K562 (cell line): ENCODE measurements at regions not wholly inside any gene's neighbourhood (a gene's known extent, or its start where the extent isn't known, plus 50 kb on each side); places are given as distances from the start of the nearest gene placed in this dataset.

Experiments
- ATAC-seq: fragments of 200-7000 bp; cut with Tn5 transposase; 3 replicates; pipeline ENCODE4 v1.9.1; 2020; ENCODE audit warnings: moderate library complexity
- BruUV-seq: library from RNA; stranded (reverse); fragments of 400-500 nt; replicated peaks from 2 replicates; lab custom pipeline; 2021; lab: Mats Ljungman, UMichigan
- CTCF ChIA-PET: fragments of 300-600 bp; formaldehyde crosslinking; extraction: SDS; loops from one replicate; lab custom pipeline; 2021; ENCODE audit warnings: low intra/inter-chr PET ratio; lab: Yijun Ruan, JAX
- POLR2A ChIA-PET: fragments of 300-600, 350-650 bp; sonication (Branson Sonifier 250); formaldehyde crosslinking; extraction: SDS; loops from one replicate; lab custom pipeline; 2021; ENCODE audit warnings: antibody characterized with exemption, inconsistent platforms; lab: Yijun Ruan, JAX
- DNase-seq, 4 experiments: peaks; one replicate each; pipeline versions ENCODE4 v3.0.0 to v3.0.0-alpha.2; 2011 to 2018; ENCODE audit warnings: low spot score in 3 of 4, mixed read lengths in 3 of 4; ENCODE audit errors: extremely low read depth in 1 of 4
- FAIRE-seq: peaks from 2 replicates; lab custom pipeline; 2011; peaks lifted over from hg19 to GRCh38; lab: Jason Lieb, UNC
- H2AFZ ChIP-seq: 2 replicates; pipeline ENCODE4 v1.6.0; 2011; ENCODE audit warnings: low read depth, low read length, control low read depth, inconsistent platforms
- H3K27ac ChIP-seq: fragments of 200-600 bp; 3 replicates; pipeline ENCODE4 v1.8.0; 2011; ENCODE audit warnings: low read depth, mild to moderate bottlenecking, control low read depth, inconsistent platforms, low read length, moderate library complexity, mixed read lengths; ENCODE audit errors: extremely low read depth
- H3K27me3 ChIP-seq, 2 experiments: fragments of 300-600 bp in 1 of 2; 2 replicates in 1 of 2; 3 replicates in 1 of 2; pipeline versions ENCODE4 v1.6.0 to v1.8.0; 2011; ENCODE audit warnings: inconsistent platforms in 2 of 2, low read length in 2 of 2, mild to moderate bottlenecking in 1 of 2, mixed read lengths in 1 of 2, moderate library complexity in 1 of 2; ENCODE audit not compliant: control insufficient read depth in 2 of 2, insufficient read depth in 2 of 2
- H3K36me3 ChIP-seq: fragments of 300-600 bp; 3 replicates; pipeline ENCODE4 v1.8.0; 2011; ENCODE audit warnings: mild to moderate bottlenecking, low read length, inconsistent platforms; ENCODE audit not compliant: control insufficient read depth, insufficient read depth
- H3K4me1 ChIP-seq, 2 experiments: fragments of 200-600 bp in 1 of 2; replicated peaks in 1 of 2; 2 replicates in 1 of 2; 3 replicates in 1 of 2; pipeline versions ENCODE4 v1.5.1 to v1.8.0; 2011; ENCODE audit warnings: inconsistent platforms in 2 of 2, low read length in 2 of 2, mild to moderate bottlenecking in 1 of 2, mixed read lengths in 1 of 2, moderate library complexity in 1 of 2; ENCODE audit not compliant: control insufficient read depth in 2 of 2, insufficient read depth in 2 of 2
- H3K4me2 ChIP-seq: 2 replicates; pipeline ENCODE4 v1.6.1; 2011; ENCODE audit warnings: low read length, control low read depth, inconsistent platforms, mixed read lengths; ENCODE audit not compliant: insufficient read depth
- H3K4me3 ChIP-seq: fragments of 200-600 bp; sonication (generic), shearing (Covaris generic); 2 replicates; pipeline ENCODE4 v1.5.1; 2016; ENCODE audit warnings: control low read depth, inconsistent platforms
- H3K79me2 ChIP-seq: fragments of 200-600 bp; 3 replicates; pipeline ENCODE4 v1.8.0; 2011; ENCODE audit warnings: low read length, inconsistent platforms; ENCODE audit not compliant: control insufficient read depth, insufficient read depth
- H3K9ac ChIP-seq, 2 experiments: 2 replicates each; pipeline versions ENCODE4 v1.6.0 to v1.6.1; 2011; ENCODE audit warnings: low read depth in 2 of 2, low read length in 2 of 2, control low read depth in 1 of 2, inconsistent platforms in 1 of 2, mild to moderate bottlenecking in 1 of 2, mixed read lengths in 1 of 2; ENCODE audit not compliant: insufficient read depth in 1 of 2
- H3K9me1 ChIP-seq: one replicate; pipeline ENCODE4 v1.6.0; 2011; ENCODE audit warnings: inconsistent platforms, mild to moderate bottlenecking, low read length, moderate library complexity; ENCODE audit not compliant: control insufficient read depth, insufficient read depth
- H3K9me3 ChIP-seq: replicated peaks from 2 replicates; pipeline ENCODE4 v1.5.1; 2011; ENCODE audit warnings: low read depth, low read length, inconsistent platforms; ENCODE audit not compliant: control insufficient read depth, insufficient read depth
- H4K20me1 ChIP-seq: replicated peaks from 2 replicates; pipeline ENCODE4 v1.6.1; 2011; ENCODE audit warnings: low read length, inconsistent platforms, mixed read lengths; ENCODE audit not compliant: control insufficient read depth, insufficient read depth
- ATF1 ChIP-seq, 2 experiments: fragments of 450-650 bp in 1 of 2; IDR thresholded peaks; 2 replicates each; pipeline ENCODE4 v1.6.1; 2016; ENCODE audit warnings: missing compliant biosample characterization in 1 of 2, missing genetic modification characterization in 1 of 2
- CC2D1A ChIP-seq: fragments of 450-650 bp; IDR thresholded peaks from 2 replicates; pipeline ENCODE4 v1.6.1; 2017; ENCODE audit warnings: mild to moderate bottlenecking
- COPS2 ChIP-seq: fragments of 450-650 bp; conservative IDR thresholded peaks from 2 replicates; pipeline ENCODE4 v1.6.1; 2016; ENCODE audit warnings: mild to moderate bottlenecking, moderate library complexity
- CUX1 ChIP-seq: fragments of 200-800 bp; sonication (Bioruptor generic); IDR thresholded peaks from 2 replicates; pipeline ENCODE4 v1.6.1; 2016; ENCODE audit warnings: missing genetic modification characterization, missing compliant biosample characterization
- ETV5 ChIP-seq: sonication (generic); formaldehyde crosslinking; IDR thresholded peaks from 2 replicates; pipeline ENCODE4 v1.4.0; 2020; ENCODE audit warnings: low read depth, mild to moderate bottlenecking, missing genetic modification reagents
- HDAC2 ChIP-seq: fragments of 450-650 bp; IDR thresholded peaks from 2 replicates; pipeline ENCODE4 v1.6.1; 2016; ENCODE audit warnings: mild to moderate bottlenecking
- HES1 ChIP-seq: fragments of 450-650 bp; IDR thresholded peaks from 2 replicates; pipeline ENCODE4 v1.6.1; 2016; ENCODE audit warnings: low read depth, mild to moderate bottlenecking, moderate library complexity
- MEIS2 ChIP-seq: fragments of 450-650 bp; IDR thresholded peaks from 2 replicates; pipeline ENCODE4 v1.6.1; 2014; ENCODE audit warnings: mild to moderate bottlenecking; ENCODE audit not compliant: partially characterized antibody
- NFRKB ChIP-seq: fragments of 450-650 bp; IDR thresholded peaks from 2 replicates; pipeline ENCODE4 v1.6.1; 2016; ENCODE audit warnings: low read depth
- RBM22 ChIP-seq: fragments of 200-400 bp; formaldehyde crosslinking; IDR thresholded peaks from 2 replicates; pipeline ENCODE4 v1.6.1; 2018; ENCODE audit warnings: low read length, low read depth; ENCODE audit not compliant: poor library complexity, severe bottlenecking
- SIX5 ChIP-seq, 2 experiments: IDR thresholded peaks; 2 replicates each; pipeline ENCODE4 v1.6.1; 2011; ENCODE audit warnings: low read length in 2 of 2, borderline replicate concordance in 1 of 2, low read depth in 1 of 2, mild to moderate bottlenecking in 1 of 2, moderate library complexity in 1 of 2; ENCODE audit not compliant: insufficient read depth in 1 of 2
- ZNF121 ChIP-seq: sonication (generic); formaldehyde crosslinking; conservative IDR thresholded peaks from 2 replicates; pipeline ENCODE4 v1.8.0; 2022; ENCODE audit warnings: missing genetic modification reagents
- ZNF165 ChIP-seq: fragments of 250-450 bp; sonication (Bioruptor Pico); IDR thresholded peaks from 2 replicates; pipeline ENCODE4 v1.4.0; 2020; ENCODE audit warnings: borderline replicate concordance
- ZNF184 ChIP-seq: sonication (generic); formaldehyde crosslinking; IDR thresholded peaks from 2 replicates; pipeline ENCODE4 v1.5.0; 2020; ENCODE audit warnings: missing genetic modification reagents
- ZNF511 ChIP-seq: sonication (generic); formaldehyde crosslinking; IDR thresholded peaks from 2 replicates; pipeline ENCODE4 v1.8.0; 2022; ENCODE audit warnings: mild to moderate bottlenecking, missing genetic modification reagents
- WGBS: fragments of 100-300 bp; shearing (Covaris generic); methylation state at CpG from one replicate; pipeline ENCODE4 v1.1.6; 2016; ENCODE audit warnings: low coverage, mixed read lengths; ENCODE audit not compliant: insufficient coverage; ENCODE audit errors: missing lambda C conversion rate; 5-methylcytosine and 5-hydroxymethylcytosine counted together
- in situ Hi-C: fragments of 300-500 bp; cut with MboI; formaldehyde crosslinking; loops from 4 replicates; pipeline ENCODE4 v1.15.0; 2018; ENCODE audit warnings: inconsistent platforms, mixed read lengths
- intact Hi-C: fragments of 100-400 bp; cut with micrococcal nuclease; formaldehyde crosslinking; loops from 2 replicates; pipeline ENCODE4 v1.14.2; 2022

- no peak for TF ChIP-seq HDAC2
- no peak for TF ChIP-seq ZNF165 (CRISPR knock-in tag)
- TF ChIP-seq ETV5: no peak
- no peak for TF ChIP-seq ATF1 (CRISPR knock-in tag; IDR thresholded peaks at IDR 0.05)
- no peak for TF ChIP-seq ATF1 (tag; IDR thresholded peaks at IDR 0.05)
- no peak for TF ChIP-seq COPS2
- no peak for TF ChIP-seq ZNF184 (CRISPR knock-in tag)
- TF ChIP-seq CUX1 (CRISPR knock-in tag): no peak
- no peak for TF ChIP-seq ZNF511 (CRISPR knock-in tag)
- TF ChIP-seq MEIS2: no peak
- no peak for TF ChIP-seq SIX5 (IDR thresholded peaks at IDR 0.05; ENCODE audit: borderline replicate concordance in 1 of 2, insufficient read depth in 1 of 2, low read depth in 1 of 2, low read length in 2 of 2)
- TF ChIP-seq NFRKB: no peak
- TF ChIP-seq HES1: no peak
- TF ChIP-seq RBM22: no peak
- no peak for TF ChIP-seq CC2D1A
- TF ChIP-seq ZNF121 (CRISPR knock-in tag): no peak
- no peak overlapping the region for H3K4me3 ChIP-seq
- WGBS: under 1% methylated on average over 5 of the region's 5 CpGs
- DNase-seq (no peak), FAIRE-seq (no peak), ATAC-seq (no peak)
- intact Hi-C loops (no loop called here), in situ Hi-C loops (no loop called here)
- no TSS peak for BruUV-seq
- H2AFZ ChIP-seq: no peak overlapping the region
- no peak overlapping the region for H3K4me2 ChIP-seq
- no peaks in the 10 kb centered on the region for H3K79me2 ChIP-seq
- ChIA-PET POLR2A (no interaction called here), CTCF (interaction anchor here (0.6 kb wide), 1 partner anchor 167 kb away, joined by 3 read pairs; no protein-coding TSS in a partner anchor)
- H3K4me1 ChIP-seq: no peaks in the 10 kb centered on the region
- no peaks in the 10 kb centered on the region for H3K36me3 ChIP-seq
- no peaks in the 10 kb centered on the region for H3K9me1 ChIP-seq
- H4K20me1 ChIP-seq: no peaks in the 10 kb centered on the region
- H3K9ac ChIP-seq: no peak overlapping the region
- H3K27me3 ChIP-seq: no peaks in the 10 kb centered on the region
- H3K27ac ChIP-seq: no peak overlapping the region
- H3K9me3 ChIP-seq: peaks cover 1% of the 10 kb centered on the region; the same call in 1 of the 2 replicates
Observed at GRCh38 chr2:150644298-150645067, 157.0 kb upstream of the RND3 start.
